ENCODE measurements at regions not wholly inside any gene's neighbourhood (a gene's known extent, or its start where the extent isn't known, plus 50 kb on each side); places are given as distances from the start of the nearest gene placed in this dataset.

DNA sequence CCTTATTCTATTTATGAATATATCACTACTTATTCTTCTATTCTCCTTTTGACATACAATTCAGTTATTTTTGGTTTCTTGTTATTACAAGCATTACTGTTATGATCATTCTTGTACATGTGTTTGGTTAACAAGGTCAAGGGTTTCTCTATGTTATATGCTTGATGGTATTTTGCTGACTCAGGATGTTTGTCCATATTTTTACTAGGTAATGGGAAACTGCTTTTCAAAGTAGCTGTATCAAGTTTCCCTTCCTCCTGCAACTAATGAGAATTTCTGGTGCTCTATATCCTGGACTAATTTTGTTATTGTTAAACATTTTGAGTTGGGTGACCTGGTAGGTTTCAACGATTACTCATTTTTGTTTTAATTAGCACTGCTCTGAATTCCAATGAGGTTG lies 841.0 kb downstream of the OTOL1 start (continued):
- TF ChIP-seq, protein P1, sequence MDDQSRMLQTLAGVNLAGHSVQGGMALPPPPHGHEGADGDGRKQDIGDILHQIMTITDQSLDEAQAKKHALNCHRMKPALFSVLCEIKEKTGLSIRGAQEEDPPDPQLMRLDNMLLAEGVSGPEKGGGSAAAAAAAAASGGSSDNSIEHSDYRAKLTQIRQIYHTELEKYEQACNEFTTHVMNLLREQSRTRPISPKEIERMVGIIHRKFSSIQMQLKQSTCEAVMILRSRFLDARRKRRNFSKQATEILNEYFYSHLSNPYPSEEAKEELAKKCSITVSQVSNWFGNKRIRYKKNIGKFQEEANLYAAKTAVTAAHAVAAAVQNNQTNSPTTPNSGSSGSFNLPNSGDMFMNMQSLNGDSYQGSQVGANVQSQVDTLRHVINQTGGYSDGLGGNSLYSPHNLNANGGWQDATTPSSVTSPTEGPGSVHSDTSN (IDR thresholded peaks at IDR 0.05): no peak
- no peak for TF ChIP-seq FOXJ3 (CRISPR knock-in tag; IDR thresholded peaks at IDR 0.05)
- TF ChIP-seq NFIC (IDR thresholded peaks at IDR 0.05; ENCODE audit: borderline replicate concordance): no peak

- POLR2A ChIA-PET: no interaction called here
- CTCF ChIA-PET: no interaction called here
- DNase-seq: no peak
- Histone ChIP-seq H3K9me2 (no peaks in the 10 kb centered on the region), H3K9ac (no peak overlapping the region), H3K9me3 (no peaks in the 10 kb centered on the region), H3K79me2 (ENCODE audit: insufficient read depth) (no peaks in the 10 kb centered on the region), H3F3A (replicated peaks; ENCODE audit: insufficient read depth) (no peaks in the 10 kb centered on the region), H3K36me3 (replicated peaks in 1 of 2; ENCODE audit: control insufficient read depth in 1 of 2, insufficient read depth in 2 of 2, low read length in 1 of 2) (no peaks in the 10 kb centered on the region), H3K4me2 (no peak overlapping the region), H2AFZ (ENCODE audit: low read depth) (no peak overlapping the region), H4K20me1 (ENCODE audit: insufficient read depth) (no peaks in the 10 kb centered on the region), H3K4me3 (ENCODE audit: low read depth in 2 of 2, low read length in 1 of 2) (no peak overlapping the region), H3K27me3 (ENCODE audit: insufficient read depth) (no peaks in the 10 kb centered on the region), H3K27ac (ENCODE audit: low read depth in 2 of 2, low read length in 1 of 2) (no peak overlapping the region), H3K4me1 (ENCODE audit: control insufficient read depth in 1 of 2, insufficient read depth in 2 of 2, low read depth in 1 of 2, low read length in 1 of 2) (no peaks in the 10 kb centered on the region)
- no peak for TF ChIP-seq MEF2A (IDR thresholded peaks at IDR 0.05; ENCODE audit: borderline replicate concordance, low read depth)
- no peak for TF ChIP-seq GABPA (IDR thresholded peaks at IDR 0.05; ENCODE audit: low read depth)
- no peak for TF ChIP-seq TEAD4 (IDR thresholded peaks at IDR 0.05; ENCODE audit: borderline replicate concordance, insufficient read depth)
- TF ChIP-seq RAD21 (IDR thresholded peaks at IDR 0.05; ENCODE audit: low read length): no peak
- TF ChIP-seq FOXJ3 (CRISPR knock-in tag; IDR thresholded peaks at IDR 0.05): no peak
- no peak for TF ChIP-seq MAX (IDR thresholded peaks at IDR 0.05; ENCODE audit: low read depth)
Observed at GRCh38 chr3:162338514-162338913, 841.9 kb downstream of the OTOL1 start.

- no peaks in the 10 kb centered on the region for H3K27me3 ChIP-seq (ENCODE audit: insufficient read depth)
- peaks cover 0 to 6% of the 10 kb centered on the region in 2 experiments; a peak in 3 of 4 replicates for H3K4me1 ChIP-seq (ENCODE audit: control insufficient read depth in 1 of 2, insufficient read depth in 2 of 2, low read depth in 1 of 2, low read length in 1 of 2)
- H3K9me3 ChIP-seq: no peaks in the 10 kb centered on the region
- no peaks in the 10 kb centered on the region for H3K9me2 ChIP-seq
- CTCF ChIA-PET: interaction anchor here (0.7 to 0.9 kb wide), 2 partner anchors 12 to 433 kb away, joined by 3 read pairs; no protein-coding TSS in a partner anchor
- no peaks in the 10 kb centered on the region for H3K79me2 ChIP-seq (ENCODE audit: insufficient read depth)
- WGBS (ENCODE audit: low lambda C conversion rate): 7% methylated on average over 2 of the region's 2 CpGs
- no peak overlapping the region for H3K27ac ChIP-seq (ENCODE audit: low read depth in 2 of 2, low read length in 1 of 2)
- no peak overlapping the region for H3K4me3 ChIP-seq (ENCODE audit: low read depth in 2 of 2, low read length in 1 of 2)
- DNase-seq: peak; percentile 40
- TF ChIP-seq GATA2 (CRISPR knock-in tag; IDR thresholded peaks at IDR 0.05): peak; percentile 84
- TF ChIP-seq POLR2AphosphoS5 (IDR thresholded peaks at IDR 0.05; ENCODE audit: low read depth, low read length): peak; percentile 55; the same call in 1 of the 2 replicates
- TF ChIP-seq RCOR1 (IDR thresholded peaks at IDR 0.05; ENCODE audit: low read length): peak; percentile 94
- TF ChIP-seq CHD2 (IDR thresholded peaks at IDR 0.05; ENCODE audit: low read length, partially characterized antibody): peak; percentile 79
- no peak for TF ChIP-seq USF2 (IDR thresholded peaks at IDR 0.05; ENCODE audit: borderline replicate concordance, low read depth, low read length)
- TF ChIP-seq NRF1 (IDR thresholded peaks at IDR 0.05; ENCODE audit: low read depth, low read length): no peak
- peak; percentile 73; the same call in 1 of the 2 replicates for TF ChIP-seq FOXJ3 (CRISPR knock-in tag; IDR thresholded peaks at IDR 0.05)
- no peak for TF ChIP-seq NFIC (IDR thresholded peaks at IDR 0.05; ENCODE audit: borderline replicate concordance)
- TF ChIP-seq, protein P1 (IDR thresholded peaks at IDR 0.05): peak; percentile 7; the same call in 1 of the 2 replicates
- TF ChIP-seq ELF1 (IDR thresholded peaks at IDR 0.05): no peak
- TF ChIP-seq, protein P2, sequence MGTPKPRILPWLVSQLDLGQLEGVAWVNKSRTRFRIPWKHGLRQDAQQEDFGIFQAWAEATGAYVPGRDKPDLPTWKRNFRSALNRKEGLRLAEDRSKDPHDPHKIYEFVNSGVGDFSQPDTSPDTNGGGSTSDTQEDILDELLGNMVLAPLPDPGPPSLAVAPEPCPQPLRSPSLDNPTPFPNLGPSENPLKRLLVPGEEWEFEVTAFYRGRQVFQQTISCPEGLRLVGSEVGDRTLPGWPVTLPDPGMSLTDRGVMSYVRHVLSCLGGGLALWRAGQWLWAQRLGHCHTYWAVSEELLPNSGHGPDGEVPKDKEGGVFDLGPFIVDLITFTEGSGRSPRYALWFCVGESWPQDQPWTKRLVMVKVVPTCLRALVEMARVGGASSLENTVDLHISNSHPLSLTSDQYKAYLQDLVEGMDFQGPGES (IDR thresholded peaks at IDR 0.05; ENCODE audit: low read depth, low read length): no peak
- peak; percentile 72 for TF ChIP-seq TCF12 (IDR thresholded peaks at IDR 0.05)
- TF ChIP-seq EP300 (IDR thresholded peaks at IDR 0.05; ENCODE audit: borderline replicate concordance in 1 of 2, low read depth in 1 of 2, low read length in 1 of 2): peak in 1 of 2 experiments; percentile 91; a peak in 2 of 4 replicates
- H3K4me2 ChIP-seq: no peak overlapping the region
- POLR2A ChIA-PET: no interaction called here
- no peaks in the 10 kb centered on the region for H3K36me3 ChIP-seq (replicated peaks in 1 of 2; ENCODE audit: control insufficient read depth in 1 of 2, insufficient read depth in 2 of 2, low read length in 1 of 2)
- peak overlapping the region; percentile 36; the same call in 1 of the 2 replicates for H2AFZ ChIP-seq (ENCODE audit: low read depth)
- H3K9ac ChIP-seq: no peak overlapping the region
- H4K20me1 ChIP-seq (ENCODE audit: insufficient read depth): no peaks in the 10 kb centered on the region
- no peaks in the 10 kb centered on the region for H3F3A ChIP-seq (replicated peaks; ENCODE audit: insufficient read depth)
Observed at GRCh38 chr3:162348912-162349311, 852.3 kb downstream of the OTOL1 start.
